H1 (cell line): ENCODE measurements at regions not wholly inside any gene's neighbourhood (a gene's known extent, or its start where the extent isn't known, plus 50 kb on each side); places are given as distances from the start of the nearest gene placed in this dataset.

ENCODE experiments used
- CTCF ChIA-PET: fragments of 300-600 bp; sonication (Branson Sonifier 250); formaldehyde crosslinking; loops from one replicate; lab custom pipeline; 2021; ENCODE audit not compliant: partially characterized antibody; lab: Charles Lee
- POLR2A ChIA-PET: fragments of 300-600 bp; sonication (Branson Sonifier 250); formaldehyde crosslinking; loops from one replicate; lab custom pipeline; 2021; ENCODE audit warnings: inconsistent platforms; ENCODE audit not compliant: partially characterized antibody; lab: Charles Lee
- DNase-seq, 2 experiments: peaks; one replicate each; pipeline versions ENCODE4 v3.0.0 to v3.0.0-alpha.2; 2010 to 2022; ENCODE audit warnings: low spot score in 2 of 2, low read depth in 1 of 2, mixed read lengths in 1 of 2
- FAIRE-seq: peaks from 2 replicates; lab custom pipeline; 2011; peaks lifted over from hg19 to GRCh38; lab: Jason Lieb, UNC
- H2AFZ ChIP-seq: 2 replicates; pipeline ENCODE4 v1.8.1; 2012; ENCODE audit warnings: low read length, inconsistent platforms
- H2AK5ac ChIP-seq: 2 replicates; pipeline ENCODE4 v1.6.1; 2013; ENCODE audit warnings: low read depth, low read length
- H2BK120ac ChIP-seq: replicated peaks from 2 replicates; pipeline ENCODE3; 2013; ENCODE audit warnings: low read depth, low read length, inconsistent platforms
- H2BK12ac ChIP-seq: 2 replicates; pipeline ENCODE4 v1.6.1; 2013; ENCODE audit warnings: low read depth, low read length
- H2BK15ac ChIP-seq: 2 replicates; pipeline ENCODE4 v1.6.1; 2013; ENCODE audit warnings: low read length
- H2BK20ac ChIP-seq: 2 replicates; pipeline ENCODE4 v1.6.1; 2013; ENCODE audit warnings: low read length
- H2BK5ac ChIP-seq: 2 replicates; pipeline ENCODE4 v1.6.1; 2013; ENCODE audit warnings: low read depth, low read length
- H3K14ac ChIP-seq: 2 replicates; pipeline ENCODE4 v1.6.1; 2013; ENCODE audit warnings: inconsistent platforms; ENCODE audit not compliant: insufficient read length
- H3K18ac ChIP-seq: 2 replicates; pipeline ENCODE4 v1.6.1; 2013; ENCODE audit warnings: low read length; ENCODE audit errors: extremely low read depth
- H3K23ac ChIP-seq: 2 replicates; pipeline ENCODE4 v1.6.1; 2013; ENCODE audit warnings: inconsistent platforms; ENCODE audit not compliant: insufficient read length
- H3K23me2 ChIP-seq: 2 replicates; pipeline ENCODE4 v1.6.1; 2013; ENCODE audit warnings: low read depth, low read length
- H3K27ac ChIP-seq: 2 replicates; pipeline ENCODE4 v1.6.1; 2011; ENCODE audit warnings: low read depth, low read length, inconsistent platforms
- H3K27me3 ChIP-seq, 4 experiments: replicated peaks in 1 of 4; 1 replicate in 1 of 4; 2 replicates in 3 of 4; pipeline versions ENCODE4 v1.6.1 to v1.8.1; 2011 to 2013; ENCODE audit warnings: low read length in 3 of 4, mild to moderate bottlenecking in 3 of 4, inconsistent platforms in 2 of 4, mixed read lengths in 2 of 4, moderate library complexity in 1 of 4; ENCODE audit not compliant: control insufficient read depth in 3 of 4, insufficient read depth in 3 of 4; ENCODE audit errors: extremely low read depth in 1 of 4
- H3K36me3 ChIP-seq, 4 experiments: 2 replicates each; pipeline versions ENCODE4 v1.6.1 to v1.8.1; 2011 to 2013; ENCODE audit warnings: mild to moderate bottlenecking in 4 of 4, low read length in 3 of 4, moderate library complexity in 2 of 4, control low read depth in 1 of 4, inconsistent platforms in 1 of 4; ENCODE audit not compliant: insufficient read depth in 4 of 4, control insufficient read depth in 2 of 4
- H3K4ac ChIP-seq: replicated peaks from 2 replicates; pipeline ENCODE3; 2013; ENCODE audit warnings: low read length, low read depth, mixed read lengths, inconsistent platforms; ENCODE audit not compliant: insufficient read length
- H3K4me1 ChIP-seq, 4 experiments: replicated peaks in 1 of 4; 1 replicate in 1 of 4; 2 replicates in 3 of 4; pipeline versions ENCODE4 v1.6.1 to v1.8.1; 2011 to 2013; ENCODE audit warnings: low read length in 3 of 4, inconsistent platforms in 2 of 4, mixed read lengths in 1 of 4; ENCODE audit not compliant: insufficient read depth in 4 of 4, control insufficient read depth in 3 of 4
- H3K4me2 ChIP-seq, 2 experiments: 2 replicates each; pipeline versions ENCODE4 v1.6.1 to v1.8.1; 2011 to 2013; ENCODE audit warnings: low read depth in 2 of 2, low read length in 2 of 2, control low read depth in 1 of 2, inconsistent platforms in 1 of 2, mild to moderate bottlenecking in 1 of 2; ENCODE audit not compliant: insufficient read depth in 1 of 2
- H3K4me3 ChIP-seq, 4 experiments: fragments of 200-600, 300-600 bp in 1 of 4; sonication (generic), shearing (Covaris generic), sonication (Bioruptor Twin) in 1 of 4; 2 replicates each; pipeline versions ENCODE4 v1.5.1 to v1.8.1; 2011 to 2016; ENCODE audit warnings: low read length in 4 of 4, low read depth in 3 of 4, control low read depth in 2 of 4, inconsistent platforms in 2 of 4, mild to moderate bottlenecking in 2 of 4, mixed read lengths in 1 of 4, moderate library complexity in 1 of 4; ENCODE audit not compliant: insufficient read depth in 2 of 4; ENCODE audit errors: extremely low read depth in 1 of 4
- H3K56ac ChIP-seq: replicated peaks from 2 replicates; pipeline ENCODE3; 2013; ENCODE audit warnings: low read depth, mild to moderate bottlenecking, mixed read lengths, low read length, inconsistent platforms; ENCODE audit not compliant: insufficient read length
- H3K79me1 ChIP-seq: 2 replicates; pipeline ENCODE4 v1.6.1; 2013; ENCODE audit warnings: low read depth, low read length, control low read depth
- H3K79me2 ChIP-seq, 2 experiments: 2 replicates each; pipeline versions ENCODE4 v1.6.1 to v1.8.1; 2012 to 2013; ENCODE audit warnings: low read length in 2 of 2, mild to moderate bottlenecking in 2 of 2, inconsistent platforms in 1 of 2; ENCODE audit not compliant: insufficient read depth in 2 of 2, control insufficient read depth in 1 of 2
- H3K9ac ChIP-seq, 4 experiments: replicated peaks in 1 of 4; 1 replicate in 1 of 4; 2 replicates in 3 of 4; pipeline versions ENCODE4 v1.6.1 to v1.8.1; 2011 to 2013; ENCODE audit warnings: low read depth in 3 of 4, low read length in 3 of 4, control low read depth in 2 of 4, mild to moderate bottlenecking in 2 of 4, moderate library complexity in 2 of 4, inconsistent platforms in 1 of 4; ENCODE audit errors: extremely low read depth in 1 of 4
- H3K9me3 ChIP-seq, 2 experiments: 2 replicates each; pipeline versions ENCODE4 v1.6.1 to v1.8.1; 2012 to 2013; ENCODE audit warnings: mild to moderate bottlenecking in 2 of 2, moderate library complexity in 2 of 2, control low read depth in 1 of 2, inconsistent platforms in 1 of 2, low read depth in 1 of 2, low read length in 1 of 2, mixed read lengths in 1 of 2; ENCODE audit not compliant: insufficient read depth in 2 of 2
- H4K20me1 ChIP-seq, 2 experiments: replicated peaks in 1 of 2; 2 replicates each; pipeline versions ENCODE3 to v1.8.1; 2011 to 2013; ENCODE audit warnings: inconsistent platforms in 2 of 2, low read length in 2 of 2, mild to moderate bottlenecking in 1 of 2; ENCODE audit not compliant: insufficient read depth in 2 of 2, control insufficient read depth in 1 of 2
- H4K5ac ChIP-seq: 2 replicates; pipeline ENCODE4 v1.6.1; 2013; ENCODE audit warnings: low read length, low read depth, mixed read lengths, inconsistent platforms; ENCODE audit not compliant: insufficient read length
- H4K8ac ChIP-seq: 2 replicates; pipeline ENCODE4 v1.8.0; 2013; ENCODE audit warnings: mild to moderate bottlenecking, moderate library complexity, low read length, inconsistent platforms; ENCODE audit not compliant: insufficient read depth; ENCODE audit errors: extremely low read depth
- H4K91ac ChIP-seq: replicated peaks from 2 replicates; pipeline ENCODE3; 2013; ENCODE audit warnings: low read length, mixed read lengths, inconsistent platforms; ENCODE audit not compliant: insufficient read length
- BACH1 ChIP-seq: IDR thresholded peaks from 2 replicates; pipeline ENCODE4 v1.6.1; 2012; ENCODE audit warnings: low read length, improper control_type of control experiment
- BCL11A ChIP-seq, 2 experiments: IDR thresholded peaks; one replicate each; pipeline ENCODE4 v1.6.1; 2011; ENCODE audit warnings: low read depth in 2 of 2, low read length in 2 of 2, mild to moderate bottlenecking in 2 of 2
- JUN ChIP-seq: IDR thresholded peaks from 2 replicates; pipeline ENCODE4 v1.6.1; 2011; ENCODE audit warnings: low read depth, mild to moderate bottlenecking, improper control_type of control experiment, low read length
- KDM1A ChIP-seq: fragments of 200-600, 300-600 bp; sonication (generic); IDR thresholded peaks from 2 replicates; pipeline ENCODE4 v1.7.1; 2016; ENCODE audit warnings: mild to moderate bottlenecking, low read length, borderline replicate concordance
- NANOG ChIP-seq: IDR thresholded peaks from 2 replicates; pipeline ENCODE4 v1.6.1; 2011; ENCODE audit warnings: low read length, low read depth, mild to moderate bottlenecking, inconsistent platforms; ENCODE audit not compliant: insufficient read depth, poor library complexity, severe bottlenecking
- POLR2AphosphoS5 ChIP-seq: IDR thresholded peaks from 2 replicates; pipeline ENCODE4 v1.6.1; 2011; ENCODE audit warnings: low read depth, low read length
- RAD21 ChIP-seq, 2 experiments: IDR thresholded peaks in 1 of 2; conservative IDR thresholded peaks in 1 of 2; 2 replicates each; pipeline ENCODE4 v1.6.1; 2011; ENCODE audit warnings: low read depth in 2 of 2, low read length in 2 of 2, improper control_type of control experiment in 1 of 2, inconsistent platforms in 1 of 2, mild to moderate bottlenecking in 1 of 2, moderate library complexity in 1 of 2
- RBBP5 ChIP-seq: IDR thresholded peaks from 2 replicates; pipeline ENCODE4 v1.7.1; 2012; ENCODE audit warnings: low read depth, mild to moderate bottlenecking, inconsistent platforms, low read length, moderate library complexity, borderline replicate concordance
- SAP30 ChIP-seq: fragments of 300-600 bp; sonication (generic); IDR thresholded peaks from 2 replicates; pipeline ENCODE4 v1.7.1; 2012; ENCODE audit warnings: low read length, moderate library complexity, mild to moderate bottlenecking, inconsistent platforms; ENCODE audit not compliant: insufficient read depth, insufficient replicate concordance
- TCF12 ChIP-seq: IDR thresholded peaks from 2 replicates; pipeline ENCODE4 v1.6.1; 2011; ENCODE audit warnings: low read depth, mild to moderate bottlenecking, low read length
- ZNF274 ChIP-seq: IDR thresholded peaks from 2 replicates; pipeline ENCODE4 v1.7.0; 2012; ENCODE audit warnings: low read length, borderline replicate concordance; ENCODE audit errors: extremely low read depth
- WGBS, 2 experiments: shearing (Covaris generic) in 1 of 2; methylation state at CpG; one replicate each; pipeline versions ENCODE4 v1.1.6 to v1.1.7; 2013 to 2015; ENCODE audit warnings: low lambda C conversion rate in 2 of 2, mixed read lengths in 2 of 2, inconsistent platforms in 1 of 2, low coverage in 1 of 2, missing lambda C conversion rate in 1 of 2; ENCODE audit not compliant: insufficient replicate concordance in 2 of 2, insufficient coverage in 1 of 2, insufficient read length in 1 of 2; ENCODE audit errors: extremely low coverage in 1 of 2, missing lambda C conversion rate in 1 of 2; 5-methylcytosine and 5-hydroxymethylcytosine counted together
- TF ChIP-seq, protein P1 (sequence below): IDR thresholded peaks from 2 replicates; pipeline ENCODE4 v1.6.1; 2011; ENCODE audit warnings: low read depth, mild to moderate bottlenecking, low read length; ENCODE audit not compliant: insufficient read depth

DNA sequence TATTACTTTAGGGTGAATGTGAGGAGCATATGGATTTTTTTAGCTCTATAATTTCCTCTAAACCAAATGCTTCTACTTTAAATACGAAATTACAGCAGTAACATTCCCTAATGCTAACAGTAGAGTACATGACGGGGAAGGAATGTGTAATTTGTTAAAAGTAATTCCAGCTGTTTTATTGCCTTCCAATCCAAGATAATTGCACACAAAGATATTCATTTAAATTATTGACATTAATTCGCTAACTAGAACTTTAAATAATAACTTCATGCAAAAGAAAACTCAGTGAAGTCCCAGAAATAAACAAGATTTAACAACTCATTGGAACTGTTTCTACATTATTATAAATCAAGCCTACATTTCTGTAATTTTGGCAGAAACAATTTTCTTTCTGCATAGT is 261.4 kb upstream of the CFAP20DC start:
- Histone ChIP-seq H3K56ac (no peak overlapping the region), H4K5ac (no peak overlapping the region), H2AFZ (no peak overlapping the region), H2BK120ac (no peak overlapping the region), H3K4me1 (no peaks in the 10 kb centered on the region), H3K4me2 (no peak overlapping the region), H2BK12ac (no peak overlapping the region), H3K18ac (no peak overlapping the region), H3K36me3 (no peaks in the 10 kb centered on the region), H2BK15ac (no peak overlapping the region), H3K23ac (no peak overlapping the region), H3K79me1 (no peaks in the 10 kb centered on the region), H3K79me2 (no peaks in the 10 kb centered on the region), H2BK5ac (no peak overlapping the region), H3K4ac (no peak overlapping the region), H3K27ac (no peak overlapping the region), H3K14ac (no peak overlapping the region), H4K8ac (no peak overlapping the region), H4K91ac (no peak overlapping the region), H2AK5ac (no peak overlapping the region), H3K23me2 (no peaks in the 10 kb centered on the region), H3K27me3 (no peaks in the 10 kb centered on the region), H4K20me1 (no peaks in the 10 kb centered on the region), H3K4me3 (no peak overlapping the region), H2BK20ac (no peak overlapping the region), H3K9ac (no peak overlapping the region), H3K9me3 (no peaks in the 10 kb centered on the region)
- WGBS, 2 experiments: 90% methylated on average over 3 of the region's 3 CpGs; no CpG with 5 or more reads in 1 of the 2 experiments
- no peak for FAIRE-seq
- ChIA-PET CTCF (interaction anchor here (0.9 to 1.7 kb wide), 6 partner anchors 16 to 265 kb away, joined by 3 to 4 read pairs (median 3); no protein-coding TSS in a partner anchor), POLR2A (no interaction called here)
- no peak for DNase-seq
- TF ChIP-seq BCL11A (IDR thresholded peaks at IDR 0.05; ENCODE audit: low read depth in 2 of 2, low read length in 2 of 2): no peak
- no peak for TF ChIP-seq JUN
- TF ChIP-seq, protein P1, sequence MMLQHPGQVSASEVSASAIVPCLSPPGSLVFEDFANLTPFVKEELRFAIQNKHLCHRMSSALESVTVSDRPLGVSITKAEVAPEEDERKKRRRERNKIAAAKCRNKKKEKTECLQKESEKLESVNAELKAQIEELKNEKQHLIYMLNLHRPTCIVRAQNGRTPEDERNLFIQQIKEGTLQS: no peak
- TF ChIP-seq ZNF274: no peak
- TF ChIP-seq NANOG: no peak
- no peak for TF ChIP-seq RBBP5
- no peak for TF ChIP-seq SAP30
- no peak for TF ChIP-seq RAD21 (IDR thresholded peaks at IDR 0.05 in 1 of 2, conservative IDR thresholded peaks at IDR 0.05 in 1 of 2; ENCODE audit: low read depth in 2 of 2, low read length in 2 of 2)
- TF ChIP-seq BACH1: no peak
- no peak for TF ChIP-seq POLR2AphosphoS5
- TF ChIP-seq TCF12: no peak
- TF ChIP-seq KDM1A: no peak
